K562 (cell line): ENCODE measurements at regions not wholly inside any gene's neighbourhood (a gene's known extent, or its start where the extent isn't known, plus 50 kb on each side); places are given as distances from the start of the nearest gene placed in this dataset.

ENCODE experiments used
- ATAC-seq: fragments of 200-7000 bp; cut with Tn5 transposase; 3 replicates; pipeline ENCODE4 v1.9.1; 2020; ENCODE audit warnings: moderate library complexity
- BruUV-seq: library from RNA; stranded (reverse); fragments of 400-500 nt; replicated peaks from 2 replicates; lab custom pipeline; 2021; lab: Mats Ljungman, UMichigan
- CTCF ChIA-PET: fragments of 300-600 bp; formaldehyde crosslinking; extraction: SDS; loops from one replicate; lab custom pipeline; 2021; ENCODE audit warnings: low intra/inter-chr PET ratio; lab: Yijun Ruan, JAX
- POLR2A ChIA-PET: fragments of 300-600, 350-650 bp; sonication (Branson Sonifier 250); formaldehyde crosslinking; extraction: SDS; loops from one replicate; lab custom pipeline; 2021; ENCODE audit warnings: antibody characterized with exemption, inconsistent platforms; lab: Yijun Ruan, JAX
- DNase-seq, 4 experiments: peaks; one replicate each; pipeline versions ENCODE4 v3.0.0 to v3.0.0-alpha.2; 2011 to 2018; ENCODE audit warnings: low spot score in 3 of 4, mixed read lengths in 3 of 4; ENCODE audit errors: extremely low read depth in 1 of 4
- FAIRE-seq: peaks from 2 replicates; lab custom pipeline; 2011; peaks lifted over from hg19 to GRCh38; lab: Jason Lieb, UNC
- H2AFZ ChIP-seq: 2 replicates; pipeline ENCODE4 v1.6.0; 2011; ENCODE audit warnings: low read depth, low read length, control low read depth, inconsistent platforms
- H3K27ac ChIP-seq: fragments of 200-600 bp; 3 replicates; pipeline ENCODE4 v1.8.0; 2011; ENCODE audit warnings: low read depth, mild to moderate bottlenecking, control low read depth, inconsistent platforms, low read length, moderate library complexity, mixed read lengths; ENCODE audit errors: extremely low read depth
- H3K27me3 ChIP-seq, 2 experiments: fragments of 300-600 bp in 1 of 2; 2 replicates in 1 of 2; 3 replicates in 1 of 2; pipeline versions ENCODE4 v1.6.0 to v1.8.0; 2011; ENCODE audit warnings: inconsistent platforms in 2 of 2, low read length in 2 of 2, mild to moderate bottlenecking in 1 of 2, mixed read lengths in 1 of 2, moderate library complexity in 1 of 2; ENCODE audit not compliant: control insufficient read depth in 2 of 2, insufficient read depth in 2 of 2
- H3K36me3 ChIP-seq: fragments of 300-600 bp; 3 replicates; pipeline ENCODE4 v1.8.0; 2011; ENCODE audit warnings: mild to moderate bottlenecking, low read length, inconsistent platforms; ENCODE audit not compliant: control insufficient read depth, insufficient read depth
- H3K4me1 ChIP-seq, 2 experiments: fragments of 200-600 bp in 1 of 2; replicated peaks in 1 of 2; 2 replicates in 1 of 2; 3 replicates in 1 of 2; pipeline versions ENCODE4 v1.5.1 to v1.8.0; 2011; ENCODE audit warnings: inconsistent platforms in 2 of 2, low read length in 2 of 2, mild to moderate bottlenecking in 1 of 2, mixed read lengths in 1 of 2, moderate library complexity in 1 of 2; ENCODE audit not compliant: control insufficient read depth in 2 of 2, insufficient read depth in 2 of 2
- H3K4me2 ChIP-seq: 2 replicates; pipeline ENCODE4 v1.6.1; 2011; ENCODE audit warnings: low read length, control low read depth, inconsistent platforms, mixed read lengths; ENCODE audit not compliant: insufficient read depth
- H3K4me3 ChIP-seq: fragments of 200-600 bp; sonication (generic), shearing (Covaris generic); 2 replicates; pipeline ENCODE4 v1.5.1; 2016; ENCODE audit warnings: control low read depth, inconsistent platforms
- H3K79me2 ChIP-seq: fragments of 200-600 bp; 3 replicates; pipeline ENCODE4 v1.8.0; 2011; ENCODE audit warnings: low read length, inconsistent platforms; ENCODE audit not compliant: control insufficient read depth, insufficient read depth
- H3K9ac ChIP-seq, 2 experiments: 2 replicates each; pipeline versions ENCODE4 v1.6.0 to v1.6.1; 2011; ENCODE audit warnings: low read depth in 2 of 2, low read length in 2 of 2, control low read depth in 1 of 2, inconsistent platforms in 1 of 2, mild to moderate bottlenecking in 1 of 2, mixed read lengths in 1 of 2; ENCODE audit not compliant: insufficient read depth in 1 of 2
- H3K9me1 ChIP-seq: one replicate; pipeline ENCODE4 v1.6.0; 2011; ENCODE audit warnings: inconsistent platforms, mild to moderate bottlenecking, low read length, moderate library complexity; ENCODE audit not compliant: control insufficient read depth, insufficient read depth
- H3K9me3 ChIP-seq: replicated peaks from 2 replicates; pipeline ENCODE4 v1.5.1; 2011; ENCODE audit warnings: low read depth, low read length, inconsistent platforms; ENCODE audit not compliant: control insufficient read depth, insufficient read depth
- H4K20me1 ChIP-seq: replicated peaks from 2 replicates; pipeline ENCODE4 v1.6.1; 2011; ENCODE audit warnings: low read length, inconsistent platforms, mixed read lengths; ENCODE audit not compliant: control insufficient read depth, insufficient read depth
- CBFA2T3 ChIP-seq: fragments of 450-650 bp; IDR thresholded peaks from 2 replicates; pipeline ENCODE4 v1.6.1; 2017
- CHD1 ChIP-seq: fragments of 200-600 bp; sonication (generic); IDR thresholded peaks from one replicate; pipeline ENCODE4 v1.6.1; 2012; ENCODE audit warnings: mild to moderate bottlenecking, moderate library complexity, low read length, inconsistent platforms
- HCFC1 ChIP-seq: IDR thresholded peaks from 2 replicates; pipeline ENCODE4 v1.6.1; 2012; ENCODE audit warnings: low read depth, low read length, improper control_type of control experiment
- HIVEP1 ChIP-seq: fragments of 250-450 bp; sonication (Bioruptor Pico); IDR thresholded peaks from 2 replicates; pipeline ENCODE4 v1.4.0; 2020; ENCODE audit warnings: mild to moderate bottlenecking
- HNRNPL ChIP-seq: fragments of 200-400 bp; formaldehyde crosslinking; IDR thresholded peaks from 2 replicates; pipeline ENCODE4 v1.6.1; 2017; ENCODE audit warnings: low read depth, mild to moderate bottlenecking, low read length
- KLF10 ChIP-seq: fragments of 250-450 bp; sonication (Bioruptor Pico); IDR thresholded peaks from 2 replicates; pipeline ENCODE4 v1.6.1; 2021; ENCODE audit warnings: matching md5 sums
- PTRF ChIP-seq: fragments of 450-650 bp; IDR thresholded peaks from 2 replicates; pipeline ENCODE4 v1.6.1; 2016; ENCODE audit warnings: mild to moderate bottlenecking, missing genetic modification characterization, missing compliant biosample characterization
- RUNX1 ChIP-seq: sonication (generic); IDR thresholded peaks from 2 replicates; pipeline ENCODE4 v1.6.1; 2016; ENCODE audit warnings: antibody characterized with exemption, low read depth
- ZNF274 ChIP-seq: IDR thresholded peaks from 2 replicates; pipeline ENCODE4 v1.6.1; 2011; ENCODE audit warnings: low read depth, mild to moderate bottlenecking, low read length, moderate library complexity, borderline replicate concordance
- ZNF431 ChIP-seq: sonication (generic); formaldehyde crosslinking; IDR thresholded peaks from 2 replicates; pipeline ENCODE4 v1.8.0; 2022; ENCODE audit warnings: mild to moderate bottlenecking, missing genetic modification reagents
- ZNF507 ChIP-seq: conservative IDR thresholded peaks from 2 replicates; pipeline ENCODE4 v1.6.1; 2017; ENCODE audit warnings: missing genetic modification characterization, missing compliant biosample characterization
- ZNF644 ChIP-seq: fragments of 200-800 bp; sonication (Bioruptor generic); IDR thresholded peaks from 2 replicates; pipeline ENCODE4 v1.6.1; 2016; ENCODE audit warnings: low read depth, missing genetic modification characterization, missing compliant biosample characterization
- WGBS: fragments of 100-300 bp; shearing (Covaris generic); methylation state at CpG from one replicate; pipeline ENCODE4 v1.1.6; 2016; ENCODE audit warnings: low coverage, mixed read lengths; ENCODE audit not compliant: insufficient coverage; ENCODE audit errors: missing lambda C conversion rate; 5-methylcytosine and 5-hydroxymethylcytosine counted together
- in situ Hi-C: fragments of 300-500 bp; cut with MboI; formaldehyde crosslinking; loops from 4 replicates; pipeline ENCODE4 v1.15.0; 2018; ENCODE audit warnings: inconsistent platforms, mixed read lengths
- intact Hi-C: fragments of 100-400 bp; cut with micrococcal nuclease; formaldehyde crosslinking; loops from 2 replicates; pipeline ENCODE4 v1.14.2; 2022

DNA sequence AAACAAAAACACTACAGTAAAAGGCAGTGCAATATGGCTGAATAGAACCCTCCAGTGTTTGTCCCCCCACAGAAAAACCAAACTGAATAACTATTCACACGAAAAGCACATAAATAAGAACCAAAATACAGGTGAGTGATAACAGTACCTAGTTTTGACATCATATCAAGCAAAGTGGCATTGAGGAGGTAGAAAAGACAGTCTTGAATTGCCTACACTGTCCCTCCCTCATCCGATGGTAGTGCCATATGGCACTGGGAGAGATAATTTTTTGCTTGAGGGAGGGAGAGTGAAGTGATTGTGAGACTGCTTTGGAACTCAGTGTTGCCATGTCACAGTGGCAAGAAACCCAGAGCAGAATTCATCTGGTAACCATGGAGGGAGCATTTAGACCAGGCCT is 99.2 kb downstream of the GPR174 start:
- Histone ChIP-seq H3K27ac (no peak overlapping the region), H2AFZ (no peak overlapping the region), H3K36me3 (no peaks in the 10 kb centered on the region), H3K9me1 (no peaks in the 10 kb centered on the region), H3K4me1 (no peaks in the 10 kb centered on the region), H3K27me3 (no peaks in the 10 kb centered on the region), H3K9me3 (no peaks in the 10 kb centered on the region), H4K20me1 (no peaks in the 10 kb centered on the region), H3K9ac (no peak overlapping the region), H3K79me2 (no peaks in the 10 kb centered on the region), H3K4me2 (no peak overlapping the region), H3K4me3 (no peak overlapping the region)
- no peak for TF ChIP-seq KLF10
- no peak for TF ChIP-seq HIVEP1
- TF ChIP-seq CHD1: no peak
- TF ChIP-seq HNRNPL: no peak
- no peak for TF ChIP-seq RUNX1
- TF ChIP-seq PTRF (tag): no peak
- TF ChIP-seq ZNF274: no peak
- no peak for TF ChIP-seq HCFC1
- no peak for TF ChIP-seq ZNF507 (tag)
- no peak for TF ChIP-seq ZNF431 (CRISPR knock-in tag)
- no peak for TF ChIP-seq CBFA2T3
- no peak for TF ChIP-seq ZNF644 (tag)
- WGBS: 4% methylated on average over 2 of the region's 2 CpGs
- ATAC-seq (no peak), FAIRE-seq (no peak), DNase-seq (no peak)
- intact Hi-C loops: no loop called here
- in situ Hi-C loops: no loop called here
- POLR2A ChIA-PET: no interaction called here
- CTCF ChIA-PET: no interaction called here
- BruUV-seq: no TSS peak
